ENCODE measurements at regions not wholly inside any gene's neighbourhood (a gene's known extent, or its start where the extent isn't known, plus 50 kb on each side); places are given as distances from the start of the nearest gene placed in this dataset.

GRCh38 chr2:17106418-17106817 lies 411.8 kb downstream of the RAD51AP2 start:
- DNase-seq (ENCODE audit: low spot score), result no peak
- TF ChIP-seq CTCF (IDR thresholded peaks at IDR 0.05; ENCODE audit: borderline replicate concordance, control extremely low read depth, extremely low read depth, insufficient read depth, missing control alignments), result no peak
- in situ Hi-C loops (cut with MboI; ENCODE audit: low sequenced_read_pairs, unreplicated experiment), result no loop called here

GRCh38 chr2:17104454-17104853 lies 413.8 kb downstream of the RAD51AP2 start:
- DNase-seq (ENCODE audit: low spot score), result no peak
- in situ Hi-C loops (cut with MboI; ENCODE audit: low sequenced_read_pairs, unreplicated experiment), result no loop called here
- TF ChIP-seq CTCF (IDR thresholded peaks at IDR 0.05; ENCODE audit: borderline replicate concordance, control extremely low read depth, extremely low read depth, insufficient read depth, missing control alignments), result no peak

GRCh38 chr2:17101596-17101995 lies 416.6 kb downstream of the RAD51AP2 start:
- no peak for DNase-seq (ENCODE audit: low spot score)
- TF ChIP-seq CTCF (IDR thresholded peaks at IDR 0.05; ENCODE audit: borderline replicate concordance, control extremely low read depth, extremely low read depth, insufficient read depth, missing control alignments), result no peak
- in situ Hi-C loops (cut with MboI; ENCODE audit: low sequenced_read_pairs, unreplicated experiment), result no loop called here

GRCh38 chr2:17101091-17101490 lies 417.1 kb downstream of the RAD51AP2 start:
- TF ChIP-seq CTCF (IDR thresholded peaks at IDR 0.05; ENCODE audit: borderline replicate concordance, control extremely low read depth, extremely low read depth, insufficient read depth, missing control alignments), result no peak
- in situ Hi-C loops (cut with MboI; ENCODE audit: low sequenced_read_pairs, unreplicated experiment), result no loop called here
- no peak for DNase-seq (ENCODE audit: low spot score)

- DNase-seq (ENCODE audit: low spot score), result no peak
- in situ Hi-C loops (cut with MboI; ENCODE audit: low sequenced_read_pairs, unreplicated experiment), result no loop called here
- no peak for TF ChIP-seq CTCF (IDR thresholded peaks at IDR 0.05; ENCODE audit: borderline replicate concordance, control extremely low read depth, extremely low read depth, insufficient read depth, missing control alignments)
Observed at GRCh38 chr2:17095340-17095739, 422.9 kb downstream of the RAD51AP2 start.

- no peak for DNase-seq (ENCODE audit: low spot score)
- TF ChIP-seq CTCF (IDR thresholded peaks at IDR 0.05; ENCODE audit: borderline replicate concordance, control extremely low read depth, extremely low read depth, insufficient read depth, missing control alignments), result no peak
- in situ Hi-C loops (cut with MboI; ENCODE audit: low sequenced_read_pairs, unreplicated experiment), result no loop called here
Observed at GRCh38 chr2:17093712-17094111, 424.5 kb downstream of the RAD51AP2 start.

- no peak for TF ChIP-seq CTCF (IDR thresholded peaks at IDR 0.05; ENCODE audit: borderline replicate concordance, control extremely low read depth, extremely low read depth, insufficient read depth, missing control alignments)
- in situ Hi-C loops (cut with MboI; ENCODE audit: low sequenced_read_pairs, unreplicated experiment), result no loop called here
- no peak for DNase-seq (ENCODE audit: low spot score)
Observed at GRCh38 chr2:17086990-17087389, 421.4 kb upstream of the CYRIA start.

Measured in GM13976 (cell line).